ENCODE measurements at regions not wholly inside any gene's neighbourhood (a gene's known extent, or its start where the extent isn't known, plus 50 kb on each side); places are given as distances from the start of the nearest gene placed in this dataset.

DNA sequence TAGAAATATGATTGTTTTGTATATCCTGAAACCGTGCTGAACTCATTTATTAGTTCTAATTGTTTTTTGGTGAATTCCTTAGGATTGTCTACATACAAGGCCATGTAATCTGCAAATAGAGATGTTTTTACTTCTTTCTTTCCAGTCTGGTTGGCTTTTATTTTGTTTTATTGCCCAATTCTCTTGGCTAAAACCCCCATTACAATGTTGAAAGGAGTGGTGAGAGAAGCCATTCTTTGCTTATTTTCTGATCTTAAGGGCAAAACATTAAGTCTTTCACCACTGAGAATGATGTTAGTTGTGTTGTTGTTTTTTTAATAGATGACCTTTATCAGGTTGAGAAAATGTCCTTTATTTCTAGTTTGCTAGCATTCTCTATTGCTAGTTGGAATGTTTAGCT, 157.3 kb downstream of the NTMT2 start:
- TF ChIP-seq, protein P1, sequence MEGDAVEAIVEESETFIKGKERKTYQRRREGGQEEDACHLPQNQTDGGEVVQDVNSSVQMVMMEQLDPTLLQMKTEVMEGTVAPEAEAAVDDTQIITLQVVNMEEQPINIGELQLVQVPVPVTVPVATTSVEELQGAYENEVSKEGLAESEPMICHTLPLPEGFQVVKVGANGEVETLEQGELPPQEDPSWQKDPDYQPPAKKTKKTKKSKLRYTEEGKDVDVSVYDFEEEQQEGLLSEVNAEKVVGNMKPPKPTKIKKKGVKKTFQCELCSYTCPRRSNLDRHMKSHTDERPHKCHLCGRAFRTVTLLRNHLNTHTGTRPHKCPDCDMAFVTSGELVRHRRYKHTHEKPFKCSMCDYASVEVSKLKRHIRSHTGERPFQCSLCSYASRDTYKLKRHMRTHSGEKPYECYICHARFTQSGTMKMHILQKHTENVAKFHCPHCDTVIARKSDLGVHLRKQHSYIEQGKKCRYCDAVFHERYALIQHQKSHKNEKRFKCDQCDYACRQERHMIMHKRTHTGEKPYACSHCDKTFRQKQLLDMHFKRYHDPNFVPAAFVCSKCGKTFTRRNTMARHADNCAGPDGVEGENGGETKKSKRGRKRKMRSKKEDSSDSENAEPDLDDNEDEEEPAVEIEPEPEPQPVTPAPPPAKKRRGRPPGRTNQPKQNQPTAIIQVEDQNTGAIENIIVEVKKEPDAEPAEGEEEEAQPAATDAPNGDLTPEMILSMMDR (conservative IDR thresholded peaks at IDR 0.05), result no peak
- TF ChIP-seq ZFX (IDR thresholded peaks at IDR 0.05), result no peak

DNA sequence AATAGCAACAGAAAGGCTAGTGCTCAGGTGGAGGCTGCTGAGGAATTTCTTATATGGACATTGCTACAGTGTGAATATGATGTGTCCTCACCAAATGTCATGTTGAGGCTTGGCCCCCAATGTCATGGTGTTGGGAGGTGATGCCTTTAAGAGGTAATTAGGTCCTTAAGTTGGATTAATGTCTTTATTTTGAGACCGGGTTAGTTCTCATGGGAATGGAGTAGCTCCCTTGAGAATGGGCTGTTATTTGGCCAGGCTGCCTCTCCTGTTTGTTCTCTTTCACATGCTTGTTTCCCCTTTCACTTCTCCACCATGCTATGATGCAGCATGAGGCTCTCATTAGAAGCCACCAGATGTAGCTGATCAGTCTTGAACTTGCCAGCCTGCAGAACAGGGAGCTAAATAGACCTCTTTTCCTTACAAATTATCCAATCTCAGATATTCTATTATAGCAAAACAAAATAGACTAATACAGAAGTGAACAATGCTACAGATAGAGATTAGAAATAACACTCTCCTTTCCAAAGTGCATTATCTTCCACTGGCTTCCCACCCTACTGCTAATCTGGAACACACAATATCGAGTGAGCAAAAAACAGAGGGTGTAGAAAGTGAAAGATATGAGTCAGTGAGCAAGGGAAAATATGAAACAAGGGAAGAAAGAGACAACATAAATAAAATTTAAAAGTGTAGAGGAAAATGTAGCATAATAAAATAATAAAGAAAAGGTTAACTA, 160.2 kb downstream of the NTMT2 start:
- no peak overlapping the region for H3K27ac ChIP-seq
- TF ChIP-seq, protein P1 (conservative IDR thresholded peaks at IDR 0.05), result no peak
- TF ChIP-seq ZFX (IDR thresholded peaks at IDR 0.05), result no peak

More for the DNA sequence above, 157.3 kb downstream of the NTMT2 start:
- no peak overlapping the region for H3K27ac ChIP-seq

DNA sequence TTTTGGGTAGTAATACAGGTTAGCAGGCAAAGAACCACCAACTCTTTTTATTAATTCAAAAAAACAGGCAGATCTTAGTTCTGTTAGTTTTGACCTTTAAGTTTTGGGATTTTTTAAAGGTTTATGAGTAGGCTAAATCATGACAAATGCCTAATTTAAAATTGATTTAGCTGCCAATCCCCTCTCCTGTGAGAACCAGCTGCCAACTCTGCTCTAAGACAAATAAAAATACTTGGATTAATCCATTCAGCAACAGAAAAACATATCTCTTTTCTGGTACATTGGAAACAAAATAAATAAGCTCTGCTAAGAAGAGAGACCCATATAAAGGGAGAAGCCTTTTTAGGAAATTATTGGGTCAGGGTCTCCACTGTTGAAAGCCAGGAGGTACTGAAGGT, 160.8 kb downstream of the NTMT2 start:
- no peak for TF ChIP-seq ZFX (IDR thresholded peaks at IDR 0.05)
- TF ChIP-seq, protein P1 (conservative IDR thresholded peaks at IDR 0.05), result no peak
- H3K27ac ChIP-seq, result no peak overlapping the region

DNA sequence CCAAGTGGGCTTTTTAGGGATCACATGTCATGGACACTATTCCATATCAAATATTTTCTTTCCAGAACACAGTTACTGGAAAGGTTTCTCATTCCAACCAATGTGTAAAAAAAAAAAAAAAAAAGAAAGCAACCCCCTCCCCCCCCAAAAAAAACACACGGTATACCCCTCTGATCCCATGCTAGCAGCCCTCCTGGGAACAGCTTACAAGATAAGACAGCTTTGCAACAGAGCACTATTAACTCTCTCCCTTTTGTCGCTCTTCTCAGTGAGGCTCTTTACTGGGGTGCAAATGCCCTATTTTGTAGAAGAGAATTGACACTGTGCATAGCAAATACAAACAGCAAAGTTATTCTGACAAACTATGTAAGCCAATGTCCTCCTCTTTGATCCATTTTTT, 161.2 kb downstream of the NTMT2 start:
- H3K27ac ChIP-seq, result no peak overlapping the region
- TF ChIP-seq, protein P1 (conservative IDR thresholded peaks at IDR 0.05), result no peak
- no peak for TF ChIP-seq ZFX (IDR thresholded peaks at IDR 0.05)

DNA sequence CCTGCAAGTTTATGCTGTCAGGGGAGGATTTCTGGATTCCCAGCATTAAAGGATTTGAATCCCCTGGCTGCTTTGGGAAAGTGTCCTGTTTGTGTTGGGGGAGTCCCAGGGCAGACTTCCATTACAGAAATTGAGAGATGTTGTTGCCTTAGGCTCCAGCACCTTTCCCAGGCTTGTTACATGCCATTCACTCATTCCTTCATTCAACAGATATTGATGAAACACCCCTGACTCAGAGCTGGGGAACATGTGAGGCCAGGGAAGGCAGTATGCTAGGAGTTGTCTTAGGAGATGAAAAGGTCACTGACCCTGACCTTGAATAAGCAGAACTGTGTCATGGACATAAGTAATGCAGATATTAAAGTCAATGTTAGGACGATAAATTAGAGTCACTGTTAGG, 161.7 kb downstream of the NTMT2 start:
- H3K27ac ChIP-seq, result no peak overlapping the region
- TF ChIP-seq, protein P1 (conservative IDR thresholded peaks at IDR 0.05), result no peak
- TF ChIP-seq ZFX (IDR thresholded peaks at IDR 0.05), result no peak

DNA sequence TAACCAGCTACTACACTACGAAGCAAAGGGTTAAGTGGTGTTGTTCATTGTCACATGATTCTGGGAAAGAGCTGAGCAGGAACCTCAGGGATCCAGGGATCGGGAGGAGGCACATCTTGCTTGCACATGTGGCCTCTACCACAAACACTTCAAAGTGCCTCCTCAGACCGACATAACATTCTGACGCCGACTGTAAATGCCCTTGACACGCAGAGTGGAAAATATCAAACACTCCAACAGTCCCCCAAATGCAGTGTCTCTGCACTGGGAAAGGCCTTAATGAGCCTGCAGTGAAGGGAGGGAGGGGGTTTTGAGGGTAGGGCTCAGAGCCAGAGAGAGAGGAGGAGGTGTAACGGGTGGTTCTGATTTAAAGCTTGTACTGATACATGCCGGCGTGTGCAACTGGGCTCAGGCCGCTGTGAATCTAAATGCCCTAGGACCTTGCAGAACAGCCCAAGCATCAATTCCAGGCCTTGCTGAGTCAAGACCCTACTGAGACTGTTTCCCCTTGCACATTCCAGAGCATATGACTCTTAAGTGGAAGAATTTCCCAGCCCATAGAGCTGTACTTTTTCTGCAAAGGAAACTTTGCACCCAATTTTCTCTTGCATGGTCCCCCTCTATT, 163.7 kb downstream of the NTMT2 start:
- H3K27ac ChIP-seq, result no peak overlapping the region
- no peak for TF ChIP-seq ZFX (IDR thresholded peaks at IDR 0.05)
- TF ChIP-seq, protein P1 (conservative IDR thresholded peaks at IDR 0.05), result no peak

DNA sequence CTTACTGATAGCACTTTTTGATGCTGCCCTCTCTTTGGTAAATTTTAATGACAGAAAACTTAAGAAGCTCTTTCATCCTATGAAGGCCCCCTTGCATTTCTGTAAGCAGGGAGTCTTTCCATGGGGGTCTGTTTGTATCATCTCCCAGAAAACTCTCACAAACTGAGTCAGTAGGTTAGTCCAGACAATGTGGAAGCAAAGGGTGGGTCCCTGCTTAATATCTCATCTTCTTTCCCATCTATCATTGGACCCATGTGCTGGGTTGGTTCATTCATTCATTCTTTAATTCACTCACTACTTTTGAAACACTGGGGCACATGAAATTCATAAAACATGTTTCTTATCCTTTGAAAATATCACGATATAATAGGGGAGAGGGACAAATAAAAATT, 164.3 kb downstream of the NTMT2 start:
- no peak overlapping the region for H3K27ac ChIP-seq
- no peak for TF ChIP-seq ZFX (IDR thresholded peaks at IDR 0.05)
- TF ChIP-seq, protein P1 (conservative IDR thresholded peaks at IDR 0.05), result no peak
